ENCODE measurements at regions not wholly inside any gene's neighbourhood (a gene's known extent, or its start where the extent isn't known, plus 50 kb on each side); places are given as distances from the start of the nearest gene placed in this dataset.

DNA sequence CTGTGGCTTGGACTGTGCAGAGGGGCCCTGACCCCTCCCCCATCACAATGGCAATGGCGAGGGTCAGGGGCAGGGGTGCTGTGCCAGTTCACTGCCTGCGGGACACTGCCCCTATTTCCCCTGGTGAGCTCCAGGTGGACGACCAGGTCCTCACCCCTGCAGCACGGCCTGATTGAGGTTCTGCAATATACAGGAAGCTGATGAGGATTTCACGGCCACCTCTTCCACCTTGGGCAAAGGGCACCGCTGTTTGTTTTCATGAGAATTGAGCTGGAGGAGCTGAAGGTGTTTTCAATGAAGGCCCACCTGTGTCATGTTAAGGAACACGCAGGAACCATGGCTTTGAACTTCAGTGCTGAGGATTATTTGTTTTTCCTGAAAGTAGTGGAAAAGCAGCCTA lies 96.3 kb downstream of the OSR1 start:
- TF ChIP-seq, protein P1, sequence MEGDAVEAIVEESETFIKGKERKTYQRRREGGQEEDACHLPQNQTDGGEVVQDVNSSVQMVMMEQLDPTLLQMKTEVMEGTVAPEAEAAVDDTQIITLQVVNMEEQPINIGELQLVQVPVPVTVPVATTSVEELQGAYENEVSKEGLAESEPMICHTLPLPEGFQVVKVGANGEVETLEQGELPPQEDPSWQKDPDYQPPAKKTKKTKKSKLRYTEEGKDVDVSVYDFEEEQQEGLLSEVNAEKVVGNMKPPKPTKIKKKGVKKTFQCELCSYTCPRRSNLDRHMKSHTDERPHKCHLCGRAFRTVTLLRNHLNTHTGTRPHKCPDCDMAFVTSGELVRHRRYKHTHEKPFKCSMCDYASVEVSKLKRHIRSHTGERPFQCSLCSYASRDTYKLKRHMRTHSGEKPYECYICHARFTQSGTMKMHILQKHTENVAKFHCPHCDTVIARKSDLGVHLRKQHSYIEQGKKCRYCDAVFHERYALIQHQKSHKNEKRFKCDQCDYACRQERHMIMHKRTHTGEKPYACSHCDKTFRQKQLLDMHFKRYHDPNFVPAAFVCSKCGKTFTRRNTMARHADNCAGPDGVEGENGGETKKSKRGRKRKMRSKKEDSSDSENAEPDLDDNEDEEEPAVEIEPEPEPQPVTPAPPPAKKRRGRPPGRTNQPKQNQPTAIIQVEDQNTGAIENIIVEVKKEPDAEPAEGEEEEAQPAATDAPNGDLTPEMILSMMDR (IDR thresholded peaks at IDR 0.05) = no peak
- no peak for TF ChIP-seq POLR2A (IDR thresholded peaks at IDR 0.05)

All from heart left ventricle (tissue), 13 donors.